ENCODE measurements at regions not wholly inside any gene's neighbourhood (a gene's known extent, or its start where the extent isn't known, plus 50 kb on each side); places are given as distances from the start of the nearest gene placed in this dataset.

- Histone ChIP-seq H3K9ac (ENCODE audit: low read length) (no peak overlapping the region), H4K20me1 (ENCODE audit: low read length) (no peaks in the 10 kb centered on the region), H3K27me3 (ENCODE audit: low read length) (no peaks in the 10 kb centered on the region), H3K79me2 (ENCODE audit: low read length) (no peaks in the 10 kb centered on the region), H3K27ac (ENCODE audit: low read length) (no peak overlapping the region), H3K9me3 (ENCODE audit: low read length) (no peaks in the 10 kb centered on the region), H2AFZ (ENCODE audit: low read length) (no peak overlapping the region), H3K9me2 (replicated peaks; ENCODE audit: low read length) (no peaks in the 10 kb centered on the region), H3K4me1 (ENCODE audit: insufficient read depth, low read length) (no peaks in the 10 kb centered on the region), H3K36me3 (ENCODE audit: low read depth, low read length) (no peaks in the 10 kb centered on the region), H3K4me2 (ENCODE audit: low read length) (no peak overlapping the region), H3F3A (ENCODE audit: low read length, unreplicated experiment) (no peaks in the 10 kb centered on the region), H3K4me3 (ENCODE audit: low read length) (no peak overlapping the region)
- ChIA-PET CTCF (no interaction called here), POLR2A (ENCODE audit: unreplicated experiment) (no interaction called here)
- no peak for ATAC-seq
- no TSS peak for BruUV-seq (replicated peaks)
- DNase-seq = no peak
- intact Hi-C loops (cut with micrococcal nuclease) = no loop called here
- no peak for TF ChIP-seq EZH2phosphoT487 (IDR thresholded peaks at IDR 0.05; ENCODE audit: borderline replicate concordance, low read length)
- no peak for TF ChIP-seq EZH2 (IDR thresholded peaks at IDR 0.05; ENCODE audit: low read length, unreplicated experiment)
- no peak for TF ChIP-seq CTCF (conservative IDR thresholded peaks at IDR 0.05; ENCODE audit: low read depth, low read length)
Observed at GRCh38 chr10:4234661-4235060, 449.7 kb upstream of the KLF6 start.

GRCh38 chr10:4231439-4231838 lies 446.4 kb upstream of the KLF6 start:
- H3K4me3 ChIP-seq (ENCODE audit: low read length) = no peak overlapping the region
- no peaks in the 10 kb centered on the region for H3K4me1 ChIP-seq (ENCODE audit: insufficient read depth, low read length)
- H4K20me1 ChIP-seq (ENCODE audit: low read length) = no peaks in the 10 kb centered on the region
- H2AFZ ChIP-seq (ENCODE audit: low read length) = no peak overlapping the region
- BruUV-seq (replicated peaks) = no TSS peak
- H3K79me2 ChIP-seq (ENCODE audit: low read length) = no peaks in the 10 kb centered on the region
- no peak for ATAC-seq
- ChIA-PET POLR2A (ENCODE audit: unreplicated experiment) (interaction anchor here (0.6 kb wide), 1 partner anchor 13 kb away, joined by 3 read pairs; no protein-coding TSS in a partner anchor), CTCF (no interaction called here)
- no peaks in the 10 kb centered on the region for H3K9me2 ChIP-seq (replicated peaks; ENCODE audit: low read length)
- no peak for TF ChIP-seq EZH2 (IDR thresholded peaks at IDR 0.05; ENCODE audit: low read length, unreplicated experiment)
- TF ChIP-seq CTCF (conservative IDR thresholded peaks at IDR 0.05; ENCODE audit: low read depth, low read length) = no peak
- TF ChIP-seq EZH2phosphoT487 (IDR thresholded peaks at IDR 0.05; ENCODE audit: borderline replicate concordance, low read length) = no peak
- intact Hi-C loops (cut with micrococcal nuclease) = no loop called here
- no peak overlapping the region for H3K9ac ChIP-seq (ENCODE audit: low read length)
- H3K36me3 ChIP-seq (ENCODE audit: low read depth, low read length) = no peaks in the 10 kb centered on the region
- H3K27me3 ChIP-seq (ENCODE audit: low read length) = no peaks in the 10 kb centered on the region
- no peak overlapping the region for H3K4me2 ChIP-seq (ENCODE audit: low read length)
- no peak overlapping the region for H3K27ac ChIP-seq (ENCODE audit: low read length)
- no peaks in the 10 kb centered on the region for H3K9me3 ChIP-seq (ENCODE audit: low read length)
- no peaks in the 10 kb centered on the region for H3F3A ChIP-seq (ENCODE audit: low read length, unreplicated experiment)
- DNase-seq = no peak

GRCh38 chr10:4230036-4230435 lies 445.0 kb upstream of the KLF6 start:
- H4K20me1 ChIP-seq (ENCODE audit: low read length) = no peaks in the 10 kb centered on the region
- DNase-seq (no peak), ATAC-seq (no peak)
- CTCF ChIA-PET = no interaction called here
- no peaks in the 10 kb centered on the region for H3F3A ChIP-seq (ENCODE audit: low read length, unreplicated experiment)
- no peaks in the 10 kb centered on the region for H3K27me3 ChIP-seq (ENCODE audit: low read length)
- H3K9me2 ChIP-seq (replicated peaks; ENCODE audit: low read length) = no peaks in the 10 kb centered on the region
- H2AFZ ChIP-seq (ENCODE audit: low read length) = no peak overlapping the region
- H3K27ac ChIP-seq (ENCODE audit: low read length) = no peak overlapping the region
- no peak overlapping the region for H3K4me3 ChIP-seq (ENCODE audit: low read length)
- no peak for TF ChIP-seq EZH2 (IDR thresholded peaks at IDR 0.05; ENCODE audit: low read length, unreplicated experiment)
- TF ChIP-seq CTCF (conservative IDR thresholded peaks at IDR 0.05; ENCODE audit: low read depth, low read length) = no peak
- no peak for TF ChIP-seq EZH2phosphoT487 (IDR thresholded peaks at IDR 0.05; ENCODE audit: borderline replicate concordance, low read length)
- no peaks in the 10 kb centered on the region for H3K79me2 ChIP-seq (ENCODE audit: low read length)
- intact Hi-C loops (cut with micrococcal nuclease) = no loop called here
- POLR2A ChIA-PET (ENCODE audit: unreplicated experiment) = interaction anchor here (0.6 kb wide), 1 partner anchor 434 kb away, joined by 5 read pairs; no protein-coding TSS in a partner anchor
- H3K4me1 ChIP-seq (ENCODE audit: insufficient read depth, low read length) = no peaks in the 10 kb centered on the region
- H3K4me2 ChIP-seq (ENCODE audit: low read length) = no peak overlapping the region
- no peak overlapping the region for H3K9ac ChIP-seq (ENCODE audit: low read length)
- no peaks in the 10 kb centered on the region for H3K9me3 ChIP-seq (ENCODE audit: low read length)
- no TSS peak for BruUV-seq (replicated peaks)
- H3K36me3 ChIP-seq (ENCODE audit: low read depth, low read length) = no peaks in the 10 kb centered on the region

Data from PC-3 (cell line).